A673 (cell line): ENCODE measurements at regions not wholly inside any gene's neighbourhood (a gene's known extent, or its start where the extent isn't known, plus 50 kb on each side); places are given as distances from the start of the nearest gene placed in this dataset.

Experiments used
- BruUV-seq: library from RNA; stranded (reverse); fragments of 400-500 nt; replicated peaks from 2 replicates; lab custom pipeline; 2021; lab: Mats Ljungman, UMichigan
- CTCF ChIA-PET: fragments of 300-600 bp; sonication (Branson Sonifier 250); formaldehyde crosslinking; loops from one replicate; lab custom pipeline; 2022; ENCODE audit warnings: antibody characterized with exemption; lab: Charles Lee
- POLR2A ChIA-PET: fragments of 300-600 bp; sonication (Branson Sonifier 250); formaldehyde crosslinking; loops from one replicate; lab custom pipeline; 2022; ENCODE audit warnings: antibody characterized with exemption; ENCODE audit not compliant: low non-redundant PET; lab: Charles Lee
- DNase-seq: peaks from one replicate; pipeline ENCODE4 v3.0.0-alpha.2; 2015; ENCODE audit warnings: low spot score
- H3K27ac ChIP-seq: fragments of 200-600 bp; sonication (generic); 2 replicates; pipeline ENCODE4 v1.5.1; 2016; ENCODE audit warnings: mixed run types, low read depth, mild to moderate bottlenecking, mixed read lengths, antibody characterized with exemption, low read length; ENCODE audit not compliant: poor library complexity, severe bottlenecking
- H3K27me3 ChIP-seq: fragments of 200-600 bp; sonication (generic); replicated peaks from 2 replicates; pipeline ENCODE4 v1.6.1; 2017; ENCODE audit warnings: mixed run types, low read depth, mild to moderate bottlenecking, mixed read lengths, antibody characterized with exemption, low read length; ENCODE audit not compliant: insufficient read depth, poor library complexity
- H3K36me3 ChIP-seq: fragments of 200-600 bp; sonication (generic); 2 replicates; pipeline ENCODE4 v1.6.1; 2016; ENCODE audit warnings: mixed run types, mild to moderate bottlenecking, mixed read lengths, antibody characterized with exemption, low read length; ENCODE audit not compliant: insufficient read depth, poor library complexity, severe bottlenecking
- H3K4me1 ChIP-seq: fragments of 200-600 bp; sonication (generic); 2 replicates; pipeline ENCODE4 v1.6.1; 2017; ENCODE audit warnings: mixed run types, mild to moderate bottlenecking, mixed read lengths, antibody characterized with exemption, low read length; ENCODE audit not compliant: insufficient read depth, poor library complexity, severe bottlenecking
- H3K4me3 ChIP-seq: fragments of 200-600 bp; sonication (generic); 2 replicates; pipeline ENCODE4 v1.5.1; 2016; ENCODE audit warnings: low read depth, mixed run types, mild to moderate bottlenecking, mixed read lengths, low read length; ENCODE audit not compliant: poor library complexity, severe bottlenecking
- H3K9me3 ChIP-seq: fragments of 200-600 bp; sonication (generic); 2 replicates; pipeline ENCODE4 v1.6.1; 2016; ENCODE audit warnings: mixed run types, low read depth, mild to moderate bottlenecking, mixed read lengths, antibody characterized with exemption, low read length; ENCODE audit not compliant: poor library complexity, severe bottlenecking
- CTCF ChIP-seq: fragments of 300-800, 200-600 bp; sonication (generic); conservative IDR thresholded peaks from 2 replicates; pipeline ENCODE4 v1.5.1; 2017; ENCODE audit warnings: low read depth, mild to moderate bottlenecking, antibody characterized with exemption, low read length, moderate library complexity, mixed read lengths
- EZH2 ChIP-seq: fragments of 200-600 bp; sonication (generic); IDR thresholded peaks from 2 replicates; pipeline ENCODE4 v1.6.1; 2017; ENCODE audit warnings: borderline replicate concordance, low read depth, mild to moderate bottlenecking, mixed read lengths, antibody characterized with exemption, low read length; ENCODE audit not compliant: poor library complexity, severe bottlenecking
- intact Hi-C: fragments of 100-400 bp; cut with micrococcal nuclease; formaldehyde crosslinking; loops from one replicate; pipeline ENCODE4 v1.10.0; 2022; ENCODE audit not compliant: unreplicated experiment

- Histone ChIP-seq H3K36me3 (no peaks in the 10 kb centered on the region), H3K4me3 (no peak overlapping the region), H3K9me3 (no peaks in the 10 kb centered on the region), H3K27me3 (no peaks in the 10 kb centered on the region), H3K4me1 (no peaks in the 10 kb centered on the region), H3K27ac (no peak overlapping the region)
- no peak for TF ChIP-seq EZH2
- no peak for TF ChIP-seq CTCF
- no TSS peak for BruUV-seq
- ChIA-PET CTCF (no interaction called here), POLR2A (no interaction called here)
- DNase-seq = no peak
- intact Hi-C loops = no loop called here
Measured at GRCh38 chr2:167803449-167803988, 443.9 kb downstream of the STK39 start.

GRCh38 chr2:167794554-167795255, 452.7 kb downstream of the STK39 start:
- no peak for DNase-seq
- no peaks in the 10 kb centered on the region for H3K36me3 ChIP-seq
- H3K27me3 ChIP-seq = no peaks in the 10 kb centered on the region
- intact Hi-C loops = no loop called here
- ChIA-PET CTCF (no interaction called here), POLR2A (no interaction called here)
- no peak for TF ChIP-seq CTCF
- no peak for TF ChIP-seq EZH2
- no peak overlapping the region for H3K4me3 ChIP-seq
- H3K9me3 ChIP-seq = no peaks in the 10 kb centered on the region
- no TSS peak for BruUV-seq
- H3K4me1 ChIP-seq = no peaks in the 10 kb centered on the region
- no peak overlapping the region for H3K27ac ChIP-seq

GRCh38 chr2:167793725-167794124, 453.7 kb downstream of the STK39 start:
- Histone ChIP-seq H3K27ac (no peak overlapping the region), H3K27me3 (no peaks in the 10 kb centered on the region), H3K4me1 (no peaks in the 10 kb centered on the region), H3K4me3 (no peak overlapping the region), H3K9me3 (no peaks in the 10 kb centered on the region), H3K36me3 (no peaks in the 10 kb centered on the region)
- CTCF ChIA-PET = no interaction called here
- BruUV-seq = no TSS peak
- DNase-seq = no peak
- no peak for TF ChIP-seq CTCF
- TF ChIP-seq EZH2 = no peak
- POLR2A ChIA-PET = no interaction called here
- intact Hi-C loops = no loop called here
